Suprapubic skin (tissue), 4 donors: ENCODE measurements at regions not wholly inside any gene's neighbourhood (a gene's known extent, or its start where the extent isn't known, plus 50 kb on each side); places are given as distances from the start of the nearest gene placed in this dataset.

Source experiments
- DNase-seq, 2 donors: peaks; one replicate each; pipeline ENCODE4 v3.0.0-alpha.2; 2019; ENCODE audit warnings: low spot score in 2 of 2
- H3K27ac ChIP-seq: fragments of 200-600 bp; sonication (generic); one replicate; pipeline ENCODE4 v1.5.1; 2019
- H3K27me3 ChIP-seq: fragments of 200-600 bp; sonication (generic); one replicate; pipeline ENCODE4 v1.5.1; 2019
- H3K36me3 ChIP-seq: fragments of 200-600 bp; sonication (generic); one replicate; pipeline ENCODE4 v1.5.1; 2019
- H3K4me1 ChIP-seq: fragments of 200-600 bp; sonication (generic); one replicate; pipeline ENCODE4 v1.5.1; 2019
- H3K4me3 ChIP-seq: fragments of 200-600 bp; sonication (generic); one replicate; pipeline ENCODE4 v1.5.1; 2019; ENCODE audit warnings: mild to moderate bottlenecking
- H3K9me3 ChIP-seq: fragments of 200-600 bp; sonication (generic); one replicate; pipeline ENCODE4 v1.5.1; 2019
- CTCF ChIP-seq, 2 donors: fragments of 200-600 bp in 1 of 2; fragments of 450-650 bp in 1 of 2; sonication (generic) in 1 of 2; IDR thresholded peaks; one replicate each; pipeline ENCODE4 v1.5.1; 2016 to 2019; ENCODE audit warnings: antibody characterized with exemption in 2 of 2, mild to moderate bottlenecking in 1 of 2, moderate library complexity in 1 of 2
- EP300 ChIP-seq: sonication (generic); formaldehyde crosslinking; IDR thresholded peaks from one replicate; pipeline ENCODE4 v1.6.1; 2017; ENCODE audit warnings: antibody characterized with exemption
- POLR2A ChIP-seq, 2 donors: fragments of 450-650 bp; IDR thresholded peaks; one replicate each; pipeline ENCODE4 v1.6.1; 2017; ENCODE audit warnings: antibody characterized with exemption in 2 of 2, mild to moderate bottlenecking in 2 of 2, moderate library complexity in 2 of 2
- POLR2AphosphoS5 ChIP-seq, 3 donors: sonication (generic); formaldehyde crosslinking; IDR thresholded peaks; one replicate each; pipeline ENCODE4 v1.6.1; 2017; ENCODE audit warnings: antibody characterized with exemption in 3 of 3
- WGBS: methylation state at CpG from one replicate; pipeline ENCODE4 v1.1.5; 2018; 5-methylcytosine and 5-hydroxymethylcytosine counted together

GRCh38 chr9:116067566-116067965 is 86.0 kb upstream of the PAPPA start:
- 69% methylated on average over 3 of the region's 3 CpGs for WGBS
- H3K36me3 ChIP-seq = no peaks in the 10 kb centered on the region
- H3K4me1 ChIP-seq = no peaks in the 10 kb centered on the region
- no peak overlapping the region for H3K27ac ChIP-seq
- no peak for DNase-seq
- H3K27me3 ChIP-seq = no peaks in the 10 kb centered on the region
- no peak overlapping the region for H3K4me3 ChIP-seq
- no peak for TF ChIP-seq CTCF (IDR thresholded peaks at IDR 0.05)
- TF ChIP-seq POLR2AphosphoS5 (IDR thresholded peaks at IDR 0.05) = no peak
- TF ChIP-seq EP300 = no peak
- TF ChIP-seq POLR2A (IDR thresholded peaks at IDR 0.05) = no peak
- no peaks in the 10 kb centered on the region for H3K9me3 ChIP-seq

- Histone ChIP-seq H3K27ac (peak overlapping the region; percentile 5), H3K4me3 (no peak overlapping the region), H3K4me1 (no peaks in the 10 kb centered on the region), H3K9me3 (no peaks in the 10 kb centered on the region), H3K27me3 (no peaks in the 10 kb centered on the region), H3K36me3 (no peaks in the 10 kb centered on the region)
- TF ChIP-seq POLR2A (IDR thresholded peaks at IDR 0.05) (no peak), POLR2AphosphoS5 (IDR thresholded peaks at IDR 0.05) (peak in 1 of 3 donors; percentile 26)
- 60% methylated on average over 4 of the region's 4 CpGs for WGBS
- no peak for DNase-seq
These were observed 83.2 kb upstream of the PAPPA start for GRCh38 chr9:116070256-116070914.

GRCh38 chr9:116072046-116072445 is 81.5 kb upstream of the PAPPA start:
- H3K9me3 ChIP-seq = no peaks in the 10 kb centered on the region
- H3K4me1 ChIP-seq = no peaks in the 10 kb centered on the region
- WGBS = 84% methylated on average over 2 of the region's 2 CpGs
- H3K4me3 ChIP-seq = no peak overlapping the region
- H3K27ac ChIP-seq = no peak overlapping the region
- no peaks in the 10 kb centered on the region for H3K36me3 ChIP-seq
- DNase-seq = no peak
- no peaks in the 10 kb centered on the region for H3K27me3 ChIP-seq
- no peak for TF ChIP-seq POLR2A (IDR thresholded peaks at IDR 0.05)
- no peak for TF ChIP-seq CTCF (IDR thresholded peaks at IDR 0.05)
- no peak for TF ChIP-seq POLR2AphosphoS5 (IDR thresholded peaks at IDR 0.05)
- no peak for TF ChIP-seq EP300

GRCh38 chr9:116073826-116074225 is 79.8 kb upstream of the PAPPA start:
- TF ChIP-seq POLR2AphosphoS5 (IDR thresholded peaks at IDR 0.05) (no peak), POLR2A (IDR thresholded peaks at IDR 0.05) (no peak), CTCF (IDR thresholded peaks at IDR 0.05) (no peak), EP300 (no peak)
- no peak overlapping the region for H3K4me3 ChIP-seq
- H3K4me1 ChIP-seq = no peaks in the 10 kb centered on the region
- H3K27me3 ChIP-seq = no peaks in the 10 kb centered on the region
- 75% methylated on average over 2 of the region's 2 CpGs for WGBS
- H3K9me3 ChIP-seq = no peaks in the 10 kb centered on the region
- no peaks in the 10 kb centered on the region for H3K36me3 ChIP-seq
- H3K27ac ChIP-seq = no peak overlapping the region
- DNase-seq = no peak

- DNase-seq = no peak
- no peak for TF ChIP-seq POLR2A (IDR thresholded peaks at IDR 0.05)
- no peak for TF ChIP-seq EP300
- no peak for TF ChIP-seq CTCF (IDR thresholded peaks at IDR 0.05)
- no peak for TF ChIP-seq POLR2AphosphoS5 (IDR thresholded peaks at IDR 0.05)
- H3K27me3 ChIP-seq = no peaks in the 10 kb centered on the region
- H3K4me3 ChIP-seq = no peak overlapping the region
- no peaks in the 10 kb centered on the region for H3K9me3 ChIP-seq
- H3K36me3 ChIP-seq = no peaks in the 10 kb centered on the region
- H3K27ac ChIP-seq = peak overlapping the region; percentile 22
- no peaks in the 10 kb centered on the region for H3K4me1 ChIP-seq
These were observed 78.9 kb upstream of the PAPPA start for GRCh38 chr9:116074658-116075057.

- no peak for DNase-seq
- TF ChIP-seq EP300 (no peak), POLR2A (IDR thresholded peaks at IDR 0.05) (no peak), CTCF (IDR thresholded peaks at IDR 0.05) (no peak), POLR2AphosphoS5 (IDR thresholded peaks at IDR 0.05) (no peak)
- H3K27ac ChIP-seq = no peak overlapping the region
- no peaks in the 10 kb centered on the region for H3K4me1 ChIP-seq
- no peaks in the 10 kb centered on the region for H3K36me3 ChIP-seq
- 80% methylated on average over 5 of the region's 5 CpGs for WGBS
- H3K27me3 ChIP-seq = no peaks in the 10 kb centered on the region
- H3K4me3 ChIP-seq = no peak overlapping the region
- H3K9me3 ChIP-seq = no peaks in the 10 kb centered on the region
These were observed 78.4 kb upstream of the PAPPA start for GRCh38 chr9:116075191-116075590.
